ENCODE measurements at regions not wholly inside any gene's neighbourhood (a gene's known extent, or its start where the extent isn't known, plus 50 kb on each side); places are given as distances from the start of the nearest gene placed in this dataset.
A peak's percentile ranks its signal among the peaks of the same experiment; 100 is the strongest.

- peak overlapping the region; percentile 37; the same call in 1 of the 2 replicates for H2BK120ac ChIP-seq (ENCODE audit: low read depth, low read length)
- no peaks in the 10 kb centered on the region for H3K9me3 ChIP-seq (ENCODE audit: control insufficient read depth, insufficient read depth, low read length)
- 0 out of 2 replicates have a peak, but pooled peaks cover 2% of the 10 kb centered on the region for H3K4me1 ChIP-seq (ENCODE audit: control insufficient read depth, insufficient read depth, low read length)
- H4K8ac ChIP-seq (ENCODE audit: low read depth in 2 of 2, low read length in 2 of 2), result no peak overlapping the region; a peak in 1 of 4 replicates
- H2BK5ac ChIP-seq (ENCODE audit: low read depth, low read length, poor library complexity, severe bottlenecking), result no peak overlapping the region
- POLR2A ChIA-PET (ENCODE audit: unreplicated experiment), result no interaction called here
- 0 out of 2 replicates have a peak overlapping the region, but pooled peaks have one; percentile 37 for H3K14ac ChIP-seq (replicated peaks; ENCODE audit: low read depth, low read length)
- no peak overlapping the region for H2AK9ac ChIP-seq (replicated peaks; ENCODE audit: low read depth, low read length, poor library complexity)
- no peak overlapping the region for H4K5ac ChIP-seq (ENCODE audit: low read depth, low read length)
- H3K18ac ChIP-seq (ENCODE audit: low read depth, low read length), result no peak overlapping the region
- ATAC-seq (ENCODE audit: low read depth), result no peak; the same call in 1 of the 2 replicates
- intact Hi-C loops (cut with micrococcal nuclease) (loop anchor here (5.0 kb wide), 1 partner anchor 221 kb away; no protein-coding TSS in a partner anchor), in situ Hi-C loops (cut with MboI; ENCODE audit: low sequenced_read_pairs) (no loop called here), dilution Hi-C loops (cut with HindIII; ENCODE audit: low sequenced_read_pairs, unreplicated experiment) (no loop called here)
- H3K27me3 ChIP-seq (ENCODE audit: control insufficient read depth, insufficient read depth, low read length), result no peaks in the 10 kb centered on the region; the same call in 1 of the 2 replicates
- H3K4me3 ChIP-seq (ENCODE audit: insufficient read depth, low read depth, low read length), result no peak overlapping the region
- H3K4ac ChIP-seq (ENCODE audit: low read depth, low read length), result no peak overlapping the region
- no peak overlapping the region for H2AK5ac ChIP-seq (ENCODE audit: low read depth, low read length)
- CTCF ChIA-PET, result no interaction called here
- no peak overlapping the region for H3K56ac ChIP-seq (ENCODE audit: extremely low read depth, insufficient read depth, low read length)
- TF ChIP-seq CEBPB (IDR thresholded peaks at IDR 0.05; ENCODE audit: low read depth, low read length) (no peak), SMC3 (IDR thresholded peaks at IDR 0.05; ENCODE audit: low read depth, low read length) (no peak), NFE2L2 (IDR thresholded peaks at IDR 0.05; ENCODE audit: low read depth, low read length) (no peak), USF2 (IDR thresholded peaks at IDR 0.05; ENCODE audit: low read depth, low read length) (no peak), POLR2A (IDR thresholded peaks at IDR 0.05; ENCODE audit: low read depth, low read length) (no peak), RCOR1 (IDR thresholded peaks at IDR 0.05; ENCODE audit: insufficient replicate concordance, low read length) (no peak), RAD21 (IDR thresholded peaks at IDR 0.05; ENCODE audit: low read length) (no peak), MXI1 (IDR thresholded peaks at IDR 0.05; ENCODE audit: borderline replicate concordance, low read depth, low read length) (no peak), FOS (IDR thresholded peaks at IDR 0.05; ENCODE audit: low read depth, low read length) (no peak), MAFK (IDR thresholded peaks at IDR 0.05; ENCODE audit: low read depth, low read length) (no peak), RFX5 (IDR thresholded peaks at IDR 0.05; ENCODE audit: low read depth, low read length) (no peak), BHLHE40 (IDR thresholded peaks at IDR 0.05; ENCODE audit: low read depth, low read length) (no peak), MAZ (IDR thresholded peaks at IDR 0.05; ENCODE audit: borderline replicate concordance, low read depth, low read length) (no peak)
- no peaks in the 10 kb centered on the region for H3K79me1 ChIP-seq (ENCODE audit: low read depth in 1 of 2, low read length in 2 of 2)
- BruUV-seq (replicated peaks), result no TSS peak
- H3K9ac ChIP-seq (ENCODE audit: low read depth, low read length), result no peak overlapping the region
- WGBS, 2 experiments (ENCODE audit: extremely low coverage in 2 of 2, insufficient read length in 1 of 2), result no CpG with 5 or more reads among the region's 2 CpGs
- no peak overlapping the region for H2BK15ac ChIP-seq (ENCODE audit: low read depth, low read length)
- H2AFZ ChIP-seq (replicated peaks; ENCODE audit: low read length, poor library complexity), result no peak overlapping the region
- no peaks in the 10 kb centered on the region for H4K20me1 ChIP-seq (ENCODE audit: insufficient read depth, low read length)
- H3K4me2 ChIP-seq (ENCODE audit: low read depth, low read length), result no peak overlapping the region
- H3K27ac ChIP-seq (ENCODE audit: insufficient read depth, low read length), result no peak overlapping the region
- no peaks in the 10 kb centered on the region for H3K9me1 ChIP-seq (ENCODE audit: insufficient read depth, low read length)
- H4K91ac ChIP-seq (ENCODE audit: insufficient read depth, low read depth, low read length), result no peak overlapping the region
- no peak overlapping the region for H3K23ac ChIP-seq (ENCODE audit: low read depth, low read length)
- peak; percentile 12 for DNase-seq
- H2BK20ac ChIP-seq (ENCODE audit: low read depth, low read length), result no peak overlapping the region
- no peaks in the 10 kb centered on the region for H3K36me3 ChIP-seq (ENCODE audit: control insufficient read depth, insufficient read depth, low read length)
Observed at GRCh38 chr20:11143481-11143880, 469.7 kb upstream of the JAG1 start.
